ENCODE measurements at regions not wholly inside any gene's neighbourhood (a gene's known extent, or its start where the extent isn't known, plus 50 kb on each side); places are given as distances from the start of the nearest gene placed in this dataset.
A peak's percentile ranks its signal among the peaks of the same experiment; 100 is the strongest.

DNA sequence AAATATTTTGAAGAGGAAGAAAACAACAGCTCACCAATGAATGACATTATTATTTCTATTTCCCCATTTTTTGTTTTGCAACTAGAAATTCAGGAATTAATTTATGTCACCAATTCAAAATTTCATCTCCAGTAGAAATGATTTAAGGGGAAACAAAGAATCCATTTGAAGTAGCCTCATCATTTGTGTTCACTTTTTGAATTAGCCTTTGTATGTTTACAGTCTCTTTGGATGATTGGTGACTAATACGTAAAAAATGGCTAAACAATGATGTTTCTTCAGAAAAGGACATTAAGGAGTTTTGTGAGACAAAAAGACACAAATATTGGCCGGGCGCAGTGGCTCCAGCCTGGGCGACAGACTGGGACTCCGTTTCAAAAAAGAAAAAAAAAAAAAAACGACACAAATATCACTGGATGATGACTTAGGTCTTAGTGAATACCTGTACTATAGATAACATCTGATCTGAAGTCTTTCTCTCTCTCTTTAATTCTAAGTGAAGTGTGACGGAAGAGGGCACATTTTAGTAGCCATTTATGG lies 313.2 kb downstream of the PIK3C3 start:
- DNase-seq (ENCODE audit: low read depth in 2 of 2): no peak

DNA sequence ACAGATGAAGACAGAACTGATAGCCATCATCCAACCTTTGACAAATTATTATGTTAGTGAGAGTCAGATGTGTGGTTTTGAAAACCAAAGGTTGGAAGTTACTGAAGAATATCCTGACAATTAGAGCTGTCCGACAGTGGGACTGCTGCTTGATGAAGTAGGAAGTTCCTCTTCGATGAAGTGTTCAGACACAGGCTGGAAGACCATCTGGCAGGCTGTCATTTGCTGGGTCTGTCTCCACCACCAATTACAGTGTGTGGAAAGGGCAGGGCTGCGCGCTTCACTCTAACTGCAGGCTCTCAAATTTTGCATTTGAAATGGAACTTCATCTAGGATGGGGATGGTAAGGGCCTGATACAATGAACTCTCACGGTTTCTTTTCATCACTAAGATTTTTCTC lies 313.8 kb downstream of the PIK3C3 start:
- no peak for DNase-seq (ENCODE audit: low read depth in 2 of 2)

DNA sequence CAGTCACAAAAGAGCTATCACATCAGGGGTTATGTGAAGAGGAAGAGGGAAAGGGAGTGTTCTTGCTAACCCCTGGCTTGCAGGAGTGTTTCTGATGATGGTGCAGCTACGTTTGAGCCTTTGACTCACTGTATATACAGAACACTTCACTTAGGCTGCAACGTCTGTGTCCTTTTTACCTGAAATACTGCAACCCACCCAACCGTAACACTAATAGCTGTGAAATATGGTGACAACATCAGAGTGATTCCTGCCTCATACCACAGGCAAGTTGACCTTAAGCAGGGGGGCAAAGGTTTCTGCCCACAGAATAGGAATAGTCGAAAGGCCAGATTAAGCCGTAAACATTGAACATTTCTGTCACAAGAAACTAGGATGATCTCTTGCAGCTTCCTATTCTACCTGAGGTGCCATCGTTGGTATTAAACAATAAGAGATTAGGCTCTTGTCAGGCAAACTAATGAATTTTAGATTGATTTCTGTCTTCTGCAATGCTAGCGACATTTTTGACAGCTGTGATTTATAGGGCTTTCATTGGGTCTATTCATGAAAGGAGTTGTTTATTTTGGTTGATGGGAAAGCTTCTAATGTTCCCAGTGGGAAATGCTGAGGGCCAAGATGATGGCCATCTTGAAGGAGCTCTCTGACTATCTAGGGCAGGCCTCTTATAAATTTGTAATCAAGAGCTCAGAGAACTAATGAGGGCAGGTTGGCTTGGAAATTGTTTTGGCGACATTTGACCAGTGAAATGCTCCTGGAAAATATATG lies 316.8 kb downstream of the PIK3C3 start:
- no peak for DNase-seq (ENCODE audit: low read depth in 2 of 2)

DNA sequence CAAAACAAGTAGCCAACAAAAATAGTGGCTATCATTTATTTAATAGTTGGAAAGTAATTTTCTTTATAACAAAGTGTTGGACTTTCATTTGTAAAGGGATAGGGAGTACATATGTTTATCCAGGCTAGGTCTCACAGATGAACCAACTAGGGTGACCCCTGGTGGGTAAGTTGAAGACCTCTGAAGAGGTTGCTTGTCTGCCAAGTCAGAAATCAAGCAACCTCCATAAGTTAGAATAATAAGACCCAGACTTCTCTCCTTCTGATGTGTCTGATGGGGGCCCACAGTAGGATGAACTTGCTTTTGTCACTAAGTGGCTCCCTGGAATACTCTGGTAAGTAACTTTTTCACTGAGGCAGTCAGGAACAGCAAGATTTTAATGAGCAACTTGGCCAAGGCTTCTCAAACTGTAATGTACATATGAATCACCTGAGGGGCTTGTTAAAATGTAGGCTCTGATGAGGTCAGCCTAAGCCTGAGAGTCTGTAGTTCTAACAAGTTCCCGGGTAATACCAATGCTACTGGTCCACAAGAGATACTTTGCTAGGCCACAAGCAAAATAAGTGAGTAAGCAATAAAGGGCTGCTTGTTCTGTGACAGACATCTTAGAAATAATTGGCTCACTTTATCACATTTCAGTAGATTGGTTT lies 319.6 kb downstream of the PIK3C3 start:
- DNase-seq (ENCODE audit: low read depth in 2 of 2): no peak

DNA sequence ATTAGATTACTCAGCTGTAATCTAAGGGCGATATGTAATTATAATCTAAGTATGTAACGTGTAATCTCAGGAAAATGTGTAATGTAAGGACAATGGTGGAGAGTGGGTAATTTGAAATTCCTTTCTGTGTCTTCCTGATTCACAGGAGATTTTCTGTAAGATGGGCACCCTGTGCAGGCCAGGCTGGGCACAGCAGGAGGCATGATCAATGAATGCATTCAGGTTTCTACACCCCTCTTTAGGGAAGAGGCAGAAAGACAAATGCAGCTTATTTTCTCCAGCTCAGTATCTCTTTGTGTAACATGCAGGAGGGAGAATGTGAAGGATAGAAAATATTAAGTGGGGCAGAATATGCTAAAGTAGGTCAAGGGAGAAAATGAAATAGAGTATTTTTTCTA lies 320.1 kb downstream of the PIK3C3 start:
- no peak for DNase-seq (ENCODE audit: low read depth in 2 of 2)

DNA sequence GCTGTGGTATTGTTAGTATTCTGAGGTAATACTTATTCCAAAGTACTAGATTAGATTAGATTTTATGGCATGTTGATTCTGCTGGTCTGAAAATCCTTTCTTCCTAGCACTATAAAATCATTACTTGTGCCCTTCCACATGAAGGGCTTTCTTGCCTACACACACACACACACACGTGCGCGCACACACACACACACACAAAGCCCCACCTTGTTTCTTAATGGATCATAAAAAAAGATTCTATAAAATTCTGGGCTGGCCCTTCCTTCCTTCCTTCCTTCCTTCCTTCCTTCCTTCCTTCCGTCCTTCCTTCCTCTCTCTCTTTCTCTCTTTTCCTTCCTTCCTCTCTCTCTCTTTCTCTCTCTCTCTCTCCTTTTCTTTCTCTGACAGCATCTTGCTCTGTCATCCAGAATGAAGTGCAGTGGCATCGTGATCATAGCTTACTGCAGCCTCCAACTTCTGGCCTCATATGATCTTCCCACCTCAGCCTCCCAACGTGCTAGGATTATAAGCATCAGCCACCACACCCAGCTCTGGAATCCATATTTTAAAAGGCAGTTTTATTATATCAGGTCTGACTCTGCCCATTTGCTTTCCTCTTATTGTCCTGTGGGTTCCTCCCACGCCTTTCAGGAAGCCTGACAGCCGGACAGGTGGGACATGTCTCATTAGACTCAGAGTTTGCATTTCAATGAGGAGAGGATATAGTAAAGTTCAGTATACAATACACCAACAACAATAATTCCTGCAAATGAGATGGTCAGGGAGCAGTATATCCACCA lies 321.1 kb downstream of the PIK3C3 start:
- no peak for DNase-seq (ENCODE audit: low read depth in 2 of 2)

DNA sequence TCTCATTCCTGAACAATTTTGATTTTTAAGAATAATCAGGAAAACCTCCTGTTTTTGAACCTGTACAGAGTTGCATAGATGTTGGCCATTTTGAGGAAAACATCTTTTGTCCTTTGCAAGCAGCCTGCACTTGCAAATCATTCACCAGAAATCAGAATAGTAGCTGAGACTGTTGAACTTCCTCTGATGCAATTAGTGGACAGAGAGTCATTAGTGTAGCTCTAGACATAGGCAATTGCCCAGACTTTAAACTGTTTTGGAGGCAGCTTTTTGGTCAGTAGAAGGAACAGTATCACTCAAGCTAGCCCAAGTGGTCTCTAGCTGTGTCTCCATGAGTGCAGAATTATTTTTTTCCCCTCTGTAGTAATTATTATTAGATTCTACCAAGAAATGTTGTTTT lies 326.1 kb downstream of the PIK3C3 start:
- no peak for DNase-seq (ENCODE audit: low read depth in 2 of 2)

DNA sequence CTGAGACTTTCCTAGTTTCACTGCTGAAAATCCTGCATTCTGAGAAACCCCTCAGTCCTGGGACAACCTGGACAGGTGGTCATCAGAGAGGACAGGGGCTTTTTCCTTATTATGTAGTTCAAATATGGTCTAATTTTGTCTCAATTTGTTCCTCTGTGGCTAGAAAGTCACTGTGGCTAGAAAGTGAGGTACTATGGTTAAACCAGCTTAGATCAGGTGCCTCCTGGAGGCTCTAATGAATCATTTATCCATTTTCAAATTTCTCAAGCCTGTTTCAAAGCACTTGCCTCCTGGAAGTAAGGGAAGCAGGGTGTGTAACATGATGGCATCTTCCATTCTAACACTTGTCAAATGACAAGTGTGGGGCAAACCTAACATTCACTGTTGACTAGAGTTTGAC lies 326.8 kb downstream of the PIK3C3 start:
- DNase-seq (ENCODE audit: low read depth in 2 of 2): no peak

DNA sequence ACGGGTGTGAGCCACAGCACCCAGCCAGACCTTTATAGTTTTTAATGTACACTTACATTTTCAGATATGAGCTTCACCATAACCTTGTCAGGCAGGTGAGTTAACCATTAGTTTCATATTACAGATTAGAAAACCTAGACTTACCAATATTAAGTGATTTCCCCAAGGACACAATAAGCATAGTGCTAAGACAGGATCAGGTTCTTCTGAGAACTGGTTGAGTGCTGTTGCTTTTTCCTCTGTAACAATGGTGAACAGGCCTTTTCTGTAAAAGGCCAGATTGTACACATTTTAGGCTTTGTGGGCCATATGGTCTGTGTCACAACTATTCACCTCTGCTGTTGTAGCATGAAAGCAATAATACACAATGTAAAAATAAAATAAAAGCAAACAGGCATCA lies 332.0 kb downstream of the PIK3C3 start:
- no peak for DNase-seq (ENCODE audit: low read depth in 2 of 2)

DNA sequence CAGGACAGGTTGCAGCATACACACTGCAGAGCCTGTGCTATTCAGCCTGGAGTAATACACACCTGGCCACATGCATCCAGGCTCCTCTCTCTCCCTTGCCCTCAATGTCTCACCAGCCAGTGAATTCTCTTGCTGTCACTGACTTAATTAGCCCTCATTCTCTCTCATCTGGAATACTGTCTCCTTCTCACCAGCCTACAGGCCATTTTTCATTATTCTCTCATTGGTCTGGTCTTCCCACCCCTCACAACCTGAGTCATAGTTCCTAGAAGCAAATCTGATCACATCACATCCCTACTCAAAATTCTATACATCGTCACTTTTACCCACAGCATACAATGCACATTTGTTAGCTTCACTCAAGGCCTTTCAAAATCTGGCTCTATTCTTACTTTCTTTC lies 333.1 kb downstream of the PIK3C3 start:
- no peak for DNase-seq (ENCODE audit: low read depth in 2 of 2)

DNA sequence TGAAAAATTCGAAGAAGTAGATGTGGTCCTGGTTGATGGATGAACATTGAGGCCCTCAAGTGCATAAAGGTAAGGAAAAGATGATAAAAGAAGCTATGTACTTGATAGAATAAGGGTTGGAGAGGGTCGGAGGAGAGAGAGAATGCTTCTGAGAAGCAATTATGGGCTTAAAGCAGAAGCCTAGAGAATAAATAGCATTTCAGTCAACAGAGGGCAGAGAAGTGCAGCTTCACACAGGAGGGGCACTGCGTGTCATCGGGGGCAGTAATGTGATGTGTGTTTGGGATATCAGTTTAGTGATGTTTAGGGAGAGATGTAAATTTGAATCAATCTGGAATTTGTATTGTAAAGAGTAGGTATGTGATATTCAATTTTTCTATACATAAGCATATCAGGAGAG lies 334.5 kb downstream of the PIK3C3 start:
- DNase-seq (ENCODE audit: low read depth in 2 of 2): no peak

DNA sequence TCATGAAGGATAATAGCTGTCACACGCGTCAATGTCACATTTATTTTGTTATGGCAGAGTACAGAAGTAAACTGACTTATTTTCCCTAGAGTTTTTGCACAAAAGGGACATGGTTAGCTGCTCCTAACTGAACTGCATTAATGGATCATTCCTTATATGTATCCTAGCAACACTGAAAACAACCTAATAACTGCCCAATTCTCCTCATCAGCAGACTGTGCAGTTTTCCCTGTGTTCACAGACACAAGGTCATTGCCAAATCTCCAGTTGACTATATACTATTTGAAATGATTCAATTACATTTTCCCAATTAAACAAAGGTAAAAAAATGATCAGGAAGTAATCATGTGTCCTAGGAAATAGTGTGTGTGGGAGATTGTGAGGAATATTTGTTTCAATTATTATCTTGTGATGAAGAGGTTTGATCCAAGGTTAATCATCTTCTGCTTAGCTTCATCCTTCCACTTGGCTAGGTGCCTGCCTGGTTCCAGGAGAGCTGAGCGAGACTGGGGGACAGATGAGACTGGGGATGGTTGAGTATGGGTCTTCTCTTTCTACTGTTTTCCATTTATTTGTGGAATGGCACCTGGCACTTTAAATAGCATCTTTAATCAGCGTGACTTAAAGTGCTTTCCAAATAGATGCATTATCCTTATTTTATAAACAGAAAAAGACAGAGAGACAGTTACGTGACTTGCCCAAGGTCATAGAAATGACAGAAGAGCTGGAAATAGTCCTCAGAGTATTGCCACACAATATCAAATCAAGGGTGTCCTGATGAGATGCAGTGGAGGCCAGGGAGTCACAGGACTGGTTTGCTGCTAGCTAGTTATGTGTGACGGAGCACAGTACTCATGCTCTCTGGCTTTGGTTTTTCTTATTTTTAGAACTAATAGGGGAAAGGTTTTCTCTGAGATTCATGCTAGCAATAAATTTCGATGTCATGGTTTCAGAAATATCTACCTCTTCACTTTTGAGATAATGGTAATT lies 335.6 kb downstream of the PIK3C3 start:
- no peak for DNase-seq (ENCODE audit: low read depth in 2 of 2)

DNA sequence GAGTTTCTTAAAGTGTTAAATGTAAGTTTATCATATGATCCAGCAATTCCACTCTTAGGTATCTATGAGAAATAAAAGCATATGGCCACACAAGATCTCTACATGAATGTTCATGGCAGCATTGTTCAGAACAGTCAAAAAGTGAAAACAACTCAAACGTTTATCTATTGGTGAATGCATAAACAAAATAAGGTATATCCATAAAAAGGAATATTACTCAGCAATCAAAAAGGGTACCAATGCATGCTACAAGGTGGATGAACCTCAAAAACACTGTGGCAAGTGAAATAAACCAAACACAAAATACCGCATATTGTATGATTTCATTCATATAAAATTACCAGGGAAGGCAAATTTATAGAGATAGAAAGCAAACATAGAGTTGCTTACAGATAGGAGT lies 337.6 kb downstream of the PIK3C3 start:
- no peak for DNase-seq (ENCODE audit: low read depth in 2 of 2)

DNA sequence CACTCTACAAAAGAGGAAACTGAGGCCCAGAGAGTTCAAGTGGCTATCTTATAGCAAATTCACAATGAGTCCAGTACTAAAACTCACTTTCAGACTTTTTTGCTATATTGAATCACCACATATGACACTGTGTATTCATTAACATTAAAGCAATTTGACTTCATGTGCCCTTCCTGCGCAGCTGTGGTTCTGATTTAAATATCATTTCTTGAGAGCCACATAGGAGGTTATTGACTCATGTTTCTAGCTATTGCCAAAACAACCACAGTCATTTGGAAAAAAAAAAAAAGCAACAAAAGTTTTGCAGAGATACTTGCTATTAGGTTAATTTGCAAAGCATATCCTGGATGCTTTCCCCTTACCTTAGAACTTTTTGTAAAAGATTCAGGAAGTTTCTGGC lies 341.2 kb downstream of the PIK3C3 start:
- DNase-seq (ENCODE audit: low read depth in 2 of 2): no peak

DNA sequence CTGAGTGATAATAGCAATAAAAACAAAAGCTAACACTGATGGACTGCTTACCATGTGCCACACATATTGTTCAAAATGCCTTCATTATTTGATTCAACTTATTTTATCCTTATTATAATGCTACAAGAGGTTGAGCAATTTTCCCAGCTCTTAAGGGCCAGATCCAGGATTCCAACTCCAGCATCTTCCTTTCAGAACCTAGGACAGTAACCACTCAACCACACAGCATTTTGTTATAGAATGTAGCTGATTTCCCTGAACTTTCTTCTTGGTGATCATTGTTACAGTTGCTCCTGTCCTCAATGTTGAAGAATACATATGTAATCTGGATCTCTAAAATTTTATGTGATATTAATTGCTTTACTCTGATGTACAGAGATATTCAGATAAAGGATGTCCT lies 341.7 kb downstream of the PIK3C3 start:
- no peak for DNase-seq (ENCODE audit: low read depth in 2 of 2)

DNA sequence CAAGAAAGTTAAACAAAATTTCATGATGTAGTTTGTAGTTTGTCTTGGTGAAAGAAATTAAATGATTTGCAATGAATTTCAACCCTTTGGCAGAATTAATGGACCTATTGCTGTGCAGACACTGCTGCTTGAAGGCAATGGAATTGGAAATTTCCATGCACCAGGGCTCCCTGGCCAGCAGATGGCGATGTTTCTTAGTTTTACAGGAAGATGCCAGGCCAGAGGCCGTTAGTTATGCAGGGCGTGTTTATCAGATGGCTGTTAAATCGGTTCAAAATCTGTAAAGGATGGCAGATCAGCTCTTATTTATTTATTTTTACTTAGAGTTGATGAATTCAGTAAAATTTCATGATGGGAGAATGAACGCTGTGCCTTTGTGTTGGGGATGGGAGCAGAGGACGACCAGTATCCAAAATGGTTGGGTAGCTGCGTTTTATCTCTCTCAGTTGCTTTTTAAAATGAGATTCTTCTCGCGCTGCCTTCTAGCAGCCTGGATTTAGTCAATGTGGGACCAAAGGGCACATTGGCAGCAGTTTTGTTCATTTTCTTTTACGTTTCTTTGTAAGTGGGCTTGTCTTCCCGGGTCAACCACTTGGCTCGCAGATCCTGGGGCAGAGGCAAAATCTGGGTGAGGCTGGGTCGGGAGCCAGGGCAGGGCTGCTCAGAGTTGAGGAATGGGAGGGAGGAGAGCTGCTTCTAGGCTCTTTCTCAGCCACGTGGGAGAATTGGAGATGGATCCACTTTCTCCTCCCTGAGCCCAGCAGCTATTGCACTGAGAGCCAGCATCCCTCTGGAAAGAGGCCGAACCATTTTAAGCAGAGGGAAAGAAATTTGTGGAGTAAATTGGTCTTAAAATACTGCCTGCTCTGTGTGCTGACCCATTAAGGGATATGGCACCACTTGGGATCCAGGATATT lies 344.0 kb downstream of the PIK3C3 start:
- DNase-seq (ENCODE audit: low read depth in 2 of 2): peak; percentile 29 to 47

DNA sequence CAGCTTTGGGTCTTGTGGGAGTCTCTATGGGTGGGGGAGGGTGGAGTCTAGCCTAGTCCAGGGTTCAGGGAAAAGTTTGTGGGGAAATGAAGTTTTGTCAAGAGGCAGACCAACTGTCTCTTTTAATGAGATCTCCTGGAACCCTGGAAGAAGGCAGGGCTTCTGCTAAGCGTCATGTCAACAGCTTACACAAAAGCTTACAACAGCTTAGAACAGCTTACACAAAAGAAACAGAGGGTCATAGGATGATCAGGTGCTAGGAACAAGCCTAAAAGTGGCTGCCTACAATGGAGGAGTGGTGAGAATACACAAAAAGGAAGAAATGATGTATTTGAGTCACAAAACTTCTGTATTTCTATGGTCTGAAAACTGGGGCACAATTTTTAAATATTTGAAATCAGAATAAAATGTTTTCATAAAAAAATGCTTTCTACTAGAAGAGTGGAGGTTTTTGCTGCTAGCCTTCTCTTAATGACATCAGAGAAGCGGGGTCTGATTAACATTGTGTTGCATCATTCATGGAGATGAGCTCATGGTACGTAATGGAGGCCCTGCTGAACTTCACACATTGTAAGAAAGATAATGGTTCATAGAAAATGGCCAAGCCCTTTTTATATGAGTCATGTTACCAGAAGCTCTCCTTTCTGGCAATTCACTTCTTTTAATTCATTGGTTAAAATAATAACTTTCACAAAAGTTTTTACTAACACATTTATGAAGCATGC lies 351.0 kb downstream of the PIK3C3 start:
- no peak for DNase-seq (ENCODE audit: low read depth in 2 of 2)

DNA sequence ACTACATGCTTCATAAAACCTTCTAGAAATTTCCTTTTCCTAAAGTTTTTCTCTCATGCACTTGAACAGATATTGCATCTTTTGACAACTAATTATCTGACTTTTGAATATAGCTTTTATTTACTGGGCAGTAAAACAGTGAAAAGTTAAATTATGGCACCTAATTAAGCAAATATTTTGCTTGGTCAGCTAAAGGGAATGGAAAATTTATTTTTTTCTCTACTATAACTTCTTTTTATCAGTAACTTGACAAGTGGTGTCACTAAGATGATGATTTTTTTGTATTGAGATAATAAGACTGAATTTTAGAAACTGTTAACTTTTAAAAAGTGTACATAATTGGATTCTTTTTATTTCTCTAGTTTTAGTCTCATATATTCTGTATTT lies 351.6 kb downstream of the PIK3C3 start:
- DNase-seq (ENCODE audit: low read depth in 2 of 2): no peak

DNA sequence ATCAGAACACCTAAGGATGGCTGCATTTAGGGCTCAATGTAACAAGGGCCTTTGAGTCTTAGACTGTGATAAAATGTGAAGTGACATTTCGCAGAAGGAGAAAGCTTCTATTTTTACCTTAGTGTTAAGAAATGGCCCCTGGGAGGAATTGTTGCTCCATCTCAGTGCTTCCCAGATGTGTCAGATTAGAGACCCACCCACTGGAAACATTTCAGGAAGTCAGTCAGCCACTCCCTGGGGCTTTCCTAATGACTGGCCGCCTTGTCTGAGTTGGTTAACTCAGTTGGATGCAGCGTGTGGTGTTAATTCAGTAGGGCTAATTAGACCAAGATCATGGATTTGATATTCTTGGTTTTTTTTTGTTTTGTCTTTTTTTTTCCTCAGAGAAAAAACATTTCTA lies 355.9 kb downstream of the PIK3C3 start:
- no peak for DNase-seq (ENCODE audit: low read depth in 2 of 2)

DNA sequence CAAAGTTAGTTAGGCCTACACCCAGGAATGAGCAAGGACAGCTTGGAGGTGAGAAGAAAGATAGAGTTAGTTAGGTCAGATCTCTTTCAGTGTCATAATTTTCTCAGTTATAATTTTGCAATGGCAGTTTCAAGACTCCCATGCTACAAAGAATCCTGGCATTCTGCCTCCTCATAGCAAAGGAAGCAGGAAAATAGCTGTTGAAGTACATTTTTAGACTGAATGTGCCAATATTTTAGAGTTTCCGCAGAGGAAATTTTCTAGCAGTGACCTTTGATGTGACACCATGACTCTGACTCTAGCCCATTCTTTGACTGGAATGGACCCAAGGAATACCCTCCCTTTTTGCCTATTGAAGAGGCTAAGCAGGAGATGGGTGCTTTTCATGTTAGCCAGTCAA lies 371.7 kb downstream of the PIK3C3 start:
- DNase-seq (ENCODE audit: low read depth in 2 of 2): no peak

Measured in activated CD4-positive, alpha-beta T cell treated with anti-CD3 and anti-CD28 coated beads for 24 hours (primary cell).